Mucosa of descending colon (tissue), 3 donors: ENCODE measurements at regions not wholly inside any gene's neighbourhood (a gene's known extent, or its start where the extent isn't known, plus 50 kb on each side); places are given as distances from the start of the nearest gene placed in this dataset.

Experiments used
- ATAC-seq: fragments of 200-7000 bp; cut with Tn5 transposase; one replicate; pipeline ENCODE4 v1.9.1; 2020; ENCODE audit warnings: mild to moderate bottlenecking, moderate library complexity
- DNase-seq, 3 donors: peaks; one replicate each; pipeline ENCODE4 v3.0.0-alpha.2; 2020
- H3K36me3 ChIP-seq: fragments of 200-600 bp; one replicate; pipeline ENCODE4 v1.8.0; 2021; ENCODE audit warnings: low read depth, mild to moderate bottlenecking
- H3K4me1 ChIP-seq: fragments of 200-600 bp; one replicate; pipeline ENCODE4 v1.8.0; 2021; ENCODE audit warnings: low read depth, mild to moderate bottlenecking
- H3K4me3 ChIP-seq: fragments of 200-600 bp; one replicate; pipeline ENCODE4 v1.8.0; 2021; ENCODE audit warnings: mild to moderate bottlenecking
- H3K9me3 ChIP-seq: fragments of 200-600 bp; one replicate; pipeline ENCODE4 v1.8.0; 2021; ENCODE audit warnings: mild to moderate bottlenecking
- intact Hi-C, 2 donors: fragments of 100-400 bp; cut with DNase I in 1 of 2; cut with micrococcal nuclease in 1 of 2; formaldehyde crosslinking; loops; one replicate each; pipeline versions ENCODE4 v1.11.0 to v1.11.1; 2022; cut with DNase I, micrococcal nuclease
- TF ChIP-seq, protein P1 (sequence below): fragments of 200-600 bp; IDR thresholded peaks from one replicate; pipeline ENCODE4 v1.8.0; 2022; ENCODE audit warnings: antibody characterized with exemption, mild to moderate bottlenecking
- donor health status: DM: no; HTN: no; CAD: no; lungs with moderate emphysema.
- donor health status: DM: no; HTN: no; CAD: no.
- donor health status: DM: no; HTN: yes; CAD: no.

DNA sequence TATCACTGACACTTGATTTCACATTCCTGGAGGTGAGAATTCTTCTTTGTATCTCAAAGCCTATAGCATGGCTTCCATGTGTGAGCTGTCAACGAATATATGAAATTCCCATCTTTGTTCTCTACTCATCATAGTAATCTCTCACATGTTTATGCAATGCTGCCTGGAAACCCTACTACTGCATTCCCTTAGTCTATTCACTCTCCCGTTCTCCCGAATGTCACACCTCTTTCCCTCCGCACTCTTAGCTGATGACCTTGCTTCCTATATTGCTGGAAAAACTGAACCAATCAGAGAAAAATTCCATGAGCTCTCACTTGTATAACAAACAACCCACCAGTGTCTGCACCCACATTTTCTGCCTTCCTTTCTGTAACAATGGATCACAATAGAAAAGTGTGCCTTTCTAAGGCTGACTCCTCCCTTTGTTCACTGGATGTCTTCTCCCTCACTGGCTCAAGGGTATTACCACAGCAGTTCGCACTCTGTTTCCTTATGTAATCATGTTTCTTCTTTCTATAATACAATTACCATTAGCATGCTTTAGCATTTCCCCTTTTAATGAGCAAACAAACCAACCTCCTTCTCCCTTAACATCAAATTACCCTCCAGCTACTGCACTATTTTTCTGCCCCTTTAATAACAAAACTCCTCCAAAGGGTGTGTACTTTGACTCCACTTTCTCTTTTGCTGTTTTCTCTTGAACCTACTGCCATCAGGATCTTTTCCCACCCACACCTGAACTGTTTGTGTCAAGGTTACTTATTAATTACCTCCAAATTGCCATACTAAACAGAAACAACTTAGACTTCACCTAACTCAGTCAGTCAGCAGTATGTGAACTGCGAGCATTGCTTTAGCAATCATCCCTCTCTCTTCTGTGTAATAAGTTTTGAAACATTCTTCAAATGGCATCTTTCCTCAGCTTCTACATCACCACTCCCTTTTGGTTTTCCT lies 63.9 kb upstream of the CCDC196 start:
- Histone ChIP-seq H3K4me1 (no peaks in the 10 kb centered on the region), H3K9me3 (no peaks in the 10 kb centered on the region), H3K36me3 (no peaks in the 10 kb centered on the region), H3K4me3 (no peak overlapping the region)
- ATAC-seq (no peak), DNase-seq (no peak)
- TF ChIP-seq, protein P1, sequence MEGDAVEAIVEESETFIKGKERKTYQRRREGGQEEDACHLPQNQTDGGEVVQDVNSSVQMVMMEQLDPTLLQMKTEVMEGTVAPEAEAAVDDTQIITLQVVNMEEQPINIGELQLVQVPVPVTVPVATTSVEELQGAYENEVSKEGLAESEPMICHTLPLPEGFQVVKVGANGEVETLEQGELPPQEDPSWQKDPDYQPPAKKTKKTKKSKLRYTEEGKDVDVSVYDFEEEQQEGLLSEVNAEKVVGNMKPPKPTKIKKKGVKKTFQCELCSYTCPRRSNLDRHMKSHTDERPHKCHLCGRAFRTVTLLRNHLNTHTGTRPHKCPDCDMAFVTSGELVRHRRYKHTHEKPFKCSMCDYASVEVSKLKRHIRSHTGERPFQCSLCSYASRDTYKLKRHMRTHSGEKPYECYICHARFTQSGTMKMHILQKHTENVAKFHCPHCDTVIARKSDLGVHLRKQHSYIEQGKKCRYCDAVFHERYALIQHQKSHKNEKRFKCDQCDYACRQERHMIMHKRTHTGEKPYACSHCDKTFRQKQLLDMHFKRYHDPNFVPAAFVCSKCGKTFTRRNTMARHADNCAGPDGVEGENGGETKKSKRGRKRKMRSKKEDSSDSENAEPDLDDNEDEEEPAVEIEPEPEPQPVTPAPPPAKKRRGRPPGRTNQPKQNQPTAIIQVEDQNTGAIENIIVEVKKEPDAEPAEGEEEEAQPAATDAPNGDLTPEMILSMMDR, result no peak
- intact Hi-C loops, result no loop called here

GRCh38 chr14:66425402-66425801 lies 60.8 kb upstream of the CCDC196 start:
- intact Hi-C loops, result no loop called here
- Histone ChIP-seq H3K4me1 (no peaks in the 10 kb centered on the region), H3K4me3 (no peak overlapping the region), H3K9me3 (no peaks in the 10 kb centered on the region), H3K36me3 (no peaks in the 10 kb centered on the region)
- no peak for ATAC-seq
- DNase-seq, result no peak
- TF ChIP-seq, protein P1, result no peak

DNA sequence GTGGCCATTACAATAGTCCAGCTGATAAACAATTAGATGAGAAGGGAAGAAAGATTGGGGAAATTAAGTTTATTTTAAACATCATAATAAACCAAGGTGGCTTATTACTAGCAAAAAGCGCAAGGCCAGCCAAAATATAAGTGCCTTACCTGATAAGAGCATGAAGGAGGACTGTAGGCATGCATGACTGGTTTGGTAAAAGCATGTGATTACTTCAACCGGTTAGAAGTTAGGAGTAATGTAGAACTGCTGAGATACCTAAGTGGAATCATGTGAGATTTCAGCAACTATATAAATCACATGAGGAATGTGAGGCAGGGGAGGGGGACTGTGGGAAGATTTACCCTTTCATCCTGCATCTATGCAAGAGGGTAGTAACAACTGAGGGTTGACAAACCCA lies 59.7 kb upstream of the CCDC196 start:
- Histone ChIP-seq H3K4me3 (no peak overlapping the region), H3K4me1 (no peaks in the 10 kb centered on the region), H3K36me3 (no peaks in the 10 kb centered on the region), H3K9me3 (no peaks in the 10 kb centered on the region)
- TF ChIP-seq, protein P1, result no peak
- DNase-seq (no peak), ATAC-seq (no peak)
- intact Hi-C loops, result no loop called here

- intact Hi-C loops, result no loop called here
- H3K36me3 ChIP-seq, result no peaks in the 10 kb centered on the region
- TF ChIP-seq, protein P1, result no peak
- H3K9me3 ChIP-seq, result no peaks in the 10 kb centered on the region
- ATAC-seq (no peak), DNase-seq (no peak)
- no peaks in the 10 kb centered on the region for H3K4me1 ChIP-seq
- H3K4me3 ChIP-seq, result no peak overlapping the region
Measured at GRCh38 chr14:66432334-66432733, 53.8 kb upstream of the CCDC196 start.

GRCh38 chr14:66434464-66434863 lies 51.7 kb upstream of the CCDC196 start:
- TF ChIP-seq, protein P1, result no peak
- H3K36me3 ChIP-seq, result no peaks in the 10 kb centered on the region
- H3K9me3 ChIP-seq, result peaks cover 12% of the 10 kb centered on the region
- H3K4me3 ChIP-seq, result no peak overlapping the region
- H3K4me1 ChIP-seq, result no peaks in the 10 kb centered on the region
- intact Hi-C loops, result no loop called here
- ATAC-seq (no peak), DNase-seq (no peak)
